DLD1 (cell line): ENCODE measurements at regions not wholly inside any gene's neighbourhood (a gene's known extent, or its start where the extent isn't known, plus 50 kb on each side); places are given as distances from the start of the nearest gene placed in this dataset.
"Not testable (repeated sequence)": the region's sequence is repeated elsewhere in the genome, so short reads cannot be mapped to it uniquely, and the experiment has no call there.

Experiments used
- in situ Hi-C: cut with HindIII; loops from 2 replicates; pipeline ENCODE4 v1.10.0; 2017; ENCODE audit warnings: low sequenced_read_pairs

- in situ Hi-C loops, result no loop called here
Measured at GRCh38 chr20:40848526-40848925, 159.5 kb upstream of the MAFB start.

- in situ Hi-C loops, result no loop called here
Measured at GRCh38 chr20:40849456-40849855, 160.4 kb upstream of the MAFB start.

GRCh38 chr20:40851051-40851450, 162.0 kb upstream of the MAFB start:
- in situ Hi-C loops, result no loop called here

DNA sequence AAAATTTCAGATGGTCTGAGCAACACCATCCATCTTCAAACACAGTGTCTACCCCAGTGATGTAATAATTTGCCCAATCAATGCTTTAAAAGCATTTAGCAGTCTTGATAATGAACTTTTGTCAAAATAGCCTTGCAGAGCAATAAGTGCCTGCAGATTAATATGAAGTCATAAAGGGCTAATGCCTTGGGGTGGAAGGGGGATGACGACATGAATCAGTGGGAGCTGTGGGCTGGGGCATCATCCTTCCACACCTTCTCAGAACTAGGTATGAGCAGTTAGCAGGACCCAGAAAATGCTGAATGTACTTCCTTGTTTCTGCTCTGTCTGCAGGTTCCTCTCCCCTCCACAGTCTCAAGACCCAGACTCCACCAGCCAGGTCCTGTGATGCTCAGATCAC, 166.2 kb upstream of the MAFB start:
- in situ Hi-C loops, result no loop called here

DNA sequence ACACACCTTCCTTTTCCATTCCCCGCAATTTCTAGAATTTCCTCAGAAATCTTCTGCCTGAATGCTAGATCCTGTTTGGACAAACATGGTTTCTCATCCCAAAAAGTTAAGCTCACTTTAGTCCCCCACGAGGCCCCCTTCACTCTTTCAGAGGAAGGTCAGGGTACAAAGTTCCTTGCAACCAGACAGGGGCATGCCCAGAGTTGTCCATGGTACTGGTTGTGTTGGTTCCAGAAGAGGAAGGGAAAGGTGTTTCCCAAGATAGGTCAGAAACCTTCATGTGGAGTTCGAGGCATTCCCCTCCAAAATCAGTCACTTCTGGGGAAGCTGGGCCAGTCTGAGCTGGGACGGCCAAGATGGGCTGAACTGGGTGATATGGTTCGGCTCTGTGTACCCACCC, 167.6 kb upstream of the MAFB start:
- in situ Hi-C loops, result no loop called here

DNA sequence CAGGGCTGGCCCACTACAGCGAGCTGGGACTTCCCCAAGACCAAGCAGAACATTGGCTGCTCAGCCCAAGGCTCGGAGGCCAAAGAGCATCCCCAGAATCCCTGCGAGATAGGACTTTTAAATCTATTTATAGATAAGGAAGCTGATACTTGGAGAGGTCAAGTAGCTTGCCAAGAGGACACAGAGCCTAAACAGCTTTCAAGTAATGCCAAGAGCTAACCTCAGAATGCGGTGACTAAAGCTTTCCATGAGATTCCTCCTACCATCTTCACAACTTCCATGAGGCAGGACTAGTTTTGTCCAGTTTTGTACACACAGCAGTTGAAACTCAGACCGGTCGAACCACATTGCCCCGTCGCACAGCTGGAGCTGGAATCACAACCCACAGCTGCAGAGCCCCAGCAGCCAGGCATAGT, 168.1 kb upstream of the TOP1 start:
- in situ Hi-C loops, result no loop called here

DNA sequence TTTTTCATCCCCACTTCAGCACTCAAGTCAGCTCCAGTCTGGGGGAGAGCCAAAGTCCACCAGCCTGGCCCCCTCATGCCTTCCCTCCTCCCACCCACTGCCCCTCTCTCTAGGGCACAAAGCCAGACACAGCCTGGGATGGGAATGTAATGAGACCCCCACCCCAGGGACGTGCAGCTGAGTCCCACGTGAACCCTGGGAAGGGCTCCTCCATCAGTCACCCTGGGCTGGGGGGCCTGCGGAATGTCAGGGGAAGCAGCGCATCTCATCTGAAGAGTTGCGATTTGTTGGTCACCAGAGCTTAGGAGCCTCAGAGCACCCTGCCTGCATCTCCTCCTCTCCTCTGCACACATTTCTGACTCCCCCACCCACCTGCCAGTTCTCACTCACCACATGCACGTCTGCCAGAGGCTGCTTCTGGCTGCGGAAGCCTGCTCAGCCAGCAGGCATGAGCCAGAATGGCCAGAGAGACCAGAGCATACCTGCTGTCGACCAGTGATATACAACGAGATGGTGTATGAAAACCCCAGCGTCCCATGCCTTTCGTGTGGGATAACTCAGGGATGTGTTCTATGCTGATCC, 167.1 kb upstream of the TOP1 start:
- in situ Hi-C loops, result no loop called here

- in situ Hi-C loops, result no loop called here
Measured at GRCh38 chr20:40863355-40863919, 165.2 kb upstream of the TOP1 start.

DNA sequence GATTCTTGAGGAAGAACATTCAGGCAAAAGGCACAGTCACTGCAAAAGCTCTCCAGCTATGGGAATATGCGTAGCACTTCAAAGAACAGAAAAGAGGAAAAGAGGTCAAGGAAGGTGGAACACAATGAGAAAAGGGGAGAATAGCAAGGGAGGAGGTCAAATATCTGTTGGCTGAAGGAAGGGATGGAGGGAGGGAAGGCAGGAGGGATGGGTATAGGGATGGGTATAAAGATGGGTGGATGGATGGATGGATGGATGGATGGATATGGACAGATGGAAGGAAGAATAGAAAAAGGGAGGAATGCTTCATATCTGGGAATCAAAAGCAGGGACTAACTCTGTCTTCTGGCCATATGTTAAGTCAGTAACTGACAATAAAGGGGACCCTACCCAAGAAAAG, 164.2 kb upstream of the TOP1 start:
- in situ Hi-C loops, result no loop called here

GRCh38 chr20:40865095-40865494, 163.5 kb upstream of the TOP1 start:
- in situ Hi-C loops, result no loop called here

DNA sequence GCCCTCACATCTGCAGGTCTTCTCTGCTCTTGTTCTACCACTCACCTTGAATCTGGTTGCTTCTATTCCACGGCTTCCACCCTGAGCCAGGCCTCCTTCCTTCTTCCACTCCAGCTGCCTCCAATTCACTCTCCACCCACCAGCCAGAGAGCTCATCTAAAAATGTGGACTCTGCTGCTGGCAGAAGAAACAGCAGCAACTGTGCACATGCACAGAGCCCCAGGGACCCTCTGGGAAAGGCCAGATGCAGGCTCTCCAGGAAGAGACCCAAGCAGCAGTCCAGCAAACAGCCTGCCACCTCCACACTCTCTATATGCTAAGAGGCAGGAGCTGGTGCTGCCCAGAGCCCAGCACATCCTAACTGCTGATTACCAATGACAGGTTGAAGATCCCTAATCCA, 162.6 kb upstream of the TOP1 start:
- in situ Hi-C loops, result no loop called here

DNA sequence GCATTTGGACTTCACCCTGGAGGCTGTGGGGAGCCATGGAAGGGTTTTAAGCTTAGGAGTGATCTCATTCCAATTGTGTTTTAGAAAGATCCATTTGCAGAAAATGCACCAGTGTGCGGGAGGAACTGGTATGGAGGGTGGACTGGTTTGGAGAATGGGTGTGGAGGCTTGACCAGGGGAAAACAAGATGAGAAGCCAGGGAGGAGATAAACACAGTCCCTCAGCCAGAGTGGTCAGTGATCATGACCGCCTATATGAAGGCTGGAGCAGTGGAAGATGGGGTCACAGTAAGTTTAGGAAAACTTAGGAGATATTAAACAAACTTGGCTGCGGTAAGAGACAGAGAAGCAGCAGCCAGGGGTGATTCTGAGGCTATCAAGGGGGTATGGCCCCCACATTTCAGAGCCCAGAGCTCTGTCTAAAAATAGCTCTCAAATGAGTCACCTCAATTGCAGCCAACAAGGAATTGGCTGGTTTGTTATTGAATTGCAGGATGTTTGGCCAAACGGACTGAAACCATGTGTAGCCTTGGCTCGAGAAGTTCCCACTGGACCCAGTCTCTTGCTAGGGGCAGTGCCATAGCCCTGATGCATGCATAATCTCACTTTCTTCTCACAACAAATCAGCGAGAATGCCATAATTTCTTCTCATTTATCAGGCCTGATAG, 159.9 kb upstream of the TOP1 start:
- in situ Hi-C loops, result no loop called here

DNA sequence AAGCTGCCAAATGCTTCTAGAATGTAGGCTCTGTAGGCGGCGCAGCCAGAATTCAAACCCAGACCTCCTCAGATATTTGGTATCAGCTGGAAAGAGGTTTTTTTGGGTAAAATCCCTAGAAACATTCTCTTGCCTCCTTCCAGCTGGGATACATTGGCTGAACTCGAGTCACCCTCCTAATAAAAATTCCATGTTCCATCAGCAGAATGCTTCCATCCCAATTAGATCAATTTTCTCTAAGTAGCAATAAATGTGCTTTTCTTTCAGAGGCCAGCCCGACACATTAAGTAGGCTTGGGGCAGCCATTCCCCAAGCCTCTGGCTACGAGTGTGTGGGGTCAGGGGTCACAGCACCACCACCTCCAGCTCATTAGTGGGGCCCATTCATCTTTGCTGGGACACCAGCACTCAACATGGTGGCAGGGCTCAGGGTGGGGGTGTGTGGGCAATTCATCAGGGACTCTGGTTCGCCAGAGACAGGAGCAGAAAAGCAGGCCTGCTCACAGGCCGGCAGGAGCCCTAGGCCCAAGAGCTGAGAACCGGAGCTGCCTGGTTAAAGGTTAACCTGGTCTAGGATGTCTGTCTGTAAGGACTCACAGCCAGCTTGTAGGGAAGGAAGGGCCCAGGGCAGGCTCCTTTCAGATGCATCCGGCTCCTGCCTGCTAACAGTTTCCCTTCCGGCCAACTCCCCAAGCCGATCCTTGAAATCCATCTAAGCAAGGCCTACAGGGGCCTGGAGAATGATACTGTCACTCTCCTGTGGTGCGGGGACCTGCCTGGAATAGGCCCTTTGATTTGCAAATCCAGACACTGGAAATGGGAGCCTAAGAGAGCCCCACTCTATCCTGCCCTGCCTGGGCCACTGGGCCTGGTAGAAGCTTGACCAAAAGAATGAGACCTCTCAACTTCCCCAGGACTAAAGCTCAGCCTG, 159.1 kb upstream of the TOP1 start:
- in situ Hi-C loops, result no loop called here

GRCh38 chr20:40875116-40876085, 153.2 kb upstream of the TOP1 start:
- in situ Hi-C loops, result no loop called here

DNA sequence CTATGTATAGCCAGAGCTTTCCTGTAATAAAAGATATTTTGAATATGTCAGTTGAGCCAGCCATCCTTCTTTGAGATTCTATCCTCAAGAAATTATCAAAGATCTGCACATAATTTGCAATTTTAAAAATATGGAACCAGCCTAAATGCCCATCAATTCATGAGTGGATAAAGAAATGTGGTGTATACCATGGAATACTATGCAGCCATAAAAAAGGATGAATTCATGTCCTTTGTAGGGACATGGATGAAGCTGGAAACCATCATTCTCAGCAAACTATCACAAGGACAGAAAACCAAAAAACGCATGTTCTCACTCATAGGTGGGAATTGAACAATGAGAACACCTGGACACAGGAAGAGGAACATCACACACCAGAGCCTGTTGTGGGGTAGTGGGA, 150.5 kb upstream of the TOP1 start:
- in situ Hi-C loops, result not testable (repeated sequence)

GRCh38 chr20:40880063-40880728, 148.4 kb upstream of the TOP1 start:
- in situ Hi-C loops, result no loop called here

DNA sequence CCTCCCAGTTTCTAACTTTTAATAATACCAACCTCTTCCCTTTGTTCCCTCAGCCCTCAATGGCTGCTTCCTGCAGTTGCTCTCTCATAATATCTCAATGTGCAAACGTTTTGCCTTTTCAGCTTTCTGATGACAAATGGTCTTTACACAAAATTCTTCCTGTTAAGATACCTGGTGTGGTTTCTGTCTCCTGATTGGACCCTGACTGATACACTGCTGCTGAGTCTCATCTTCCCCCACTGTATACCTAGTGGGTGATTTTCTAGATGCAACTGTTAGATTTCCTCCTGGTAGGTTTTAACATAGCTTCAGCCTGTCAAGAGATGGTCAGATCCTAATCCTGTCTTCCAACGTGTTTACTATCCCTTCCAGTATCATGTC, 147.9 kb upstream of the TOP1 start:
- in situ Hi-C loops, result no loop called here

DNA sequence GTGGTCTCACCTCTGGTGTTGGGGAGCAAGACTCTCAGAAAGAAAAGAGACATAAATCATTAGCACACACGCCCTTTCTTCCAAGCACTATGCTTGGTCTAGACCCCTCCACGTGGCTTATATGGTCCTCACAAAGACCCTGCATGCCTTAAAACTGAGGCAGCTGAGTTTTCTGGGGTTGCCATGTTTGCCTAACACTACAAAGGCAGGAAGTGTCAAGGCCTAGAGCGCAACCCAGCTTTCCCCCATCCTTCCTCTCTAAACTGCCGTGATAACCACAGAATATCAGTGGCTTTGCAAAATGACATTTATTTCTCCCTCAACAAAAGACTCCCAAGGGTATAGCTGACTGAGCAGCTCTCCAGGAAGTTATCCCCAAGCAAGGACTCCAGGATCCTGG, 146.5 kb upstream of the TOP1 start:
- in situ Hi-C loops, result no loop called here

DNA sequence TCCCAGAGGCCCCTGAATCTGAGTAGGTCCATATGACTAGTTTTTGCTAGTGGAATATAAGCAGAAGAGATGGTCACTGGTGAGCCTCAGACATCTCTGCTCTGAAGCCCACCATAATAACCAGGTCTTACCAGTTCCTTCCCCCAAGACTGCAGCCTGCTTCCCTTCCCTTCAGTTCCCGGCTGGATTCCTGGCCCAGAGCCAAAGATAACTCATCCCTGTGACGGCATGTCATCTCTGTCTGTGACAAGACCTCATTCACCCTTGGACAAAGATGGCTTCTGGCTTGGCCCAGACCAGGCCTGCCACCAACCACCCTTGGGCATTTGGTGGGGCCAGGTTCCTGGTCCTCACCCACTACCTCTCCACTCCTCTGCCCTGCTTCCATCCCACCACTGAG, 145.5 kb upstream of the TOP1 start:
- in situ Hi-C loops, result no loop called here

- in situ Hi-C loops, result no loop called here
Measured at GRCh38 chr20:40887105-40887504, 141.5 kb upstream of the TOP1 start.
